Fibroblast of skin of scalp (primary cell): ENCODE measurements at regions not wholly inside any gene's neighbourhood (a gene's known extent, or its start where the extent isn't known, plus 50 kb on each side); places are given as distances from the start of the nearest gene placed in this dataset.

ENCODE experiments used
- DNase-seq: peaks from one replicate; pipeline ENCODE4 v3.0.0-alpha.2; 2013

DNA sequence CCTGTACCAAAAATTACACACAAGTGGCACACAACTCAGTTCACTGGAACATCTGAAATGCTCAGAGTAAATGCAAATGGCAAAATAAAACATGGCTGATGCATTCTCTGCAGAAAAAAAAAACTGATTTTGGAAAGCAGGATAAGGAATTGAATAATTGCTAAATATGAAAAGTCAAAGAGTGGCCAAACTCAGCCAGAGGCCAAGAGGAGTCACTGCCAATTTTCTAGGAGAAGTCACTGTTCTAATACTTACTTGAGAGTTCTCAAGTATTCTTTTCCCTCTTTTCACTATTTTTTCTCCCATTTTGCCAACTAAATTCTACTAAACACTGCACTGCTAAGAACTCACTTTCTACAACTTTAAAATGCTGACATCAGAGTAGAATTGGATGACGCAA lies 1018.6 kb downstream of the TUSC7 start:
- DNase-seq = no peak

DNA sequence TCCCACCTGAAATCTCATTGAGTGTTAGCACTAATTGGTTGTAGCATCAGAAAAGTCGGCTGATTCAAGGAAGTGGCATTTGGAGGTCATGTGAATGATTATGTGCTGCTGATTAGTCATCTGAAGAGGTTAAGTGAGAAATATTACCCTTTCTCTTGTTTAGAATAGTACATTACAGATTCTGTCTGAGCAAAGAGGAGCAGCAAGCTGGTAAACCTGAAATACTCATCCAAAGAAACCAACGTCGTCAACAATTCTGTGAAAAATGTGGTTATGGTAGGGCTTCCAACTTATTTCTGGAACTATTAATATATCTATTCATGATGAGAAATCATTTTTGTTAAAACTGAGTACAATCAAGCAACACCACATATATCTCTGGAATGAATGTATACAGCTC lies 1024.9 kb downstream of the TUSC7 start:
- DNase-seq = peak; percentile 79

DNA sequence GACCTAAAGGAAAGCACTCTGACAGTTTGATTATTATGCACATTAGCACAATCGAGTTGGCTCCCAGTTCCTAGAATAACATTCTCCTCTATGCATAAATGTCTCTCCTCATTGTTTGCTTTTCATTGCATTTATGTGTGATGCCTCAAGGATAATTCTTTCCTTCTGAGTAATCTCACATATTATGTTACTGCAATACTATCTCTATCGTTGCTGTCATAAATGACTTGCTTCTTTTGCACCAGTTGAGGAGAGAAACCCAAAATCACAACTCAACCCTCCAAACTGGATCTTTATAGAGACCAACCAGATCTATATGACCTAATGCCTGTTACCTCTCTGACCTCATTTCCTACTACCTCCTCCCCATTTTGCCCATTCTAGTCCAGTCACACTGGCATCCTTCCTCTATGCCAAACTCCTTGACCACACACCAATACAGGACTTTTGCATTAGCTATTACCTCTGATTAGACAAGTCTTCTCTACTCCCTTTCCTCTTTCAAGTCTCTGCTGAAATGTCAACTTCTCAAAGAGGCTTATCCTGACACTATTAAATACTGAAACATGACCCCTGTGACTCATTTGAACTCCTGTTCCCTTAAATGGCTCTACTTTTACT lies 1026.0 kb downstream of the TUSC7 start:
- DNase-seq = peak; percentile 87

DNA sequence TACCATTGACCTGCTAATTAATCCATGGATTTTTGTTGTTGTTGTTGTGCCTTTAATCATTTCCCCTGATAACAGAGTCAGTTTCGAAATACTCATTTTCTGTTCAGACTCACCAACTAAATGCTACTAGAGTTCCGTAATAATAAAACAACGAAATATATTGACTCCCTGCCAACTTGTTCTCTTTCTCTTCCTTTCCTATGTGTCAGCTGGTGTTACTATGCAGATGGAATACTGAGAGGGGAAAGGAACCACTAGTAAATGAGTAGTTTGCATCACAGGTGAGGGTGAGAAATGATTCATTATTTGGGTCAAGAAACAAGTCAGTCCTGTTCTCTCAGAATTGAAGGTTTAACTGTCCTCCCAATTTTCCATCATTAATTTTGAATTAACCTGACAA lies 1027.3 kb downstream of the TUSC7 start:
- no peak for DNase-seq

DNA sequence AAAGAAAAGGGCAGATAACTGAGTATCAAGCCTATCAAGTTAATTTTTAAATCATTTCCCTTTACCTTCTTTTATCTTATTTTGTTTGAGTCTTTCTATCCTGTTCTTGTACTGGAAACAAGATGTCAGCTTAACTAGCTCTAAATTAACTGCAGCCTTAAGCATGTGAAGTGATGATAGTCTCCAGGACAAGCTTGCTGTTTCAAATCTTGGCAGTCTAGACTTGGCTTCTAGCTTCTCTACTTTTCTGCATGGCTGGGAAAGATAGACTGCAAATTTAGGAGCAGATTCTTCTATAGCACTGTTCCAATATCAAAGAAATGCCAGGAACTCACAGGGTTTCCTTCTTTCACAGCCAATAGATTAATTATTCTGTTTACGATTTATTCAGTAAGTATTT lies 1034.4 kb downstream of the TUSC7 start:
- DNase-seq = no peak

DNA sequence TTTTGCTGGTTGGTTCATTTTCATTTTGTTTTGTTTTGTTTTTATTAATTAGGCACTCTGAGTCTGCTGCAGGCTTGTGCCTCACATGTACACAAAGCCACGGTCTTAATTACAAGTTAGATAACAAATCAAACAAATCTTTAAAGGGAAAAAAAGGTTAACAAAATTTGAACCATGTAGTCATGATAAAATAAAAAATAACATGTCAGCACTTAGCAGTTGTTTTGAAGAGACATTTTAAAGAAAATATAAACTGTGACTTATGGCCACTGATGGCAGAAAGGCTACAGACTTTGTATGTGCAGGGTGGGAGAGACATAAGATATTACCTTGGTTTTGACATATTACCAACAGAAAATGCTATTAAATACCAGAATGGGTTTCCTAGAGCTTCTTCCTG lies 1035.4 kb downstream of the TUSC7 start:
- no peak for DNase-seq

DNA sequence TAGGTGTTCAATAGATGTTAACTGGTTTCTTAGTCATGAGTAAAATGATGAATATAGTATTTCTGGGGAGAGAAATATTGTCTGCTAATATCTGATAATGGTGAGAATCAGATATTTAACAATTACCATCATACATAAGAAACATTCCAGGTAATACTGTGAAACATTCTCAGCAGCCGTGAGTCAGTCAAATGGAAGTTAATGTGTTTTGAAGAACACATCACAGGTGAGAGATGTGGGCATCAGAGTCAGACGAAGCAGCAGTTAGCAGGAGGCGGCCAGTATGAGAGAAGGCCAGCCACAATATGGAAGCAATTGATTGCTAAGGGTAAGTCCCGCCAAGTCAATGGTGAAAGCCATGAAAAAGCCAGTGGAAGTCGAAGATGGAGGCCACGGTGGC lies 1035.9 kb downstream of the TUSC7 start:
- no peak for DNase-seq

DNA sequence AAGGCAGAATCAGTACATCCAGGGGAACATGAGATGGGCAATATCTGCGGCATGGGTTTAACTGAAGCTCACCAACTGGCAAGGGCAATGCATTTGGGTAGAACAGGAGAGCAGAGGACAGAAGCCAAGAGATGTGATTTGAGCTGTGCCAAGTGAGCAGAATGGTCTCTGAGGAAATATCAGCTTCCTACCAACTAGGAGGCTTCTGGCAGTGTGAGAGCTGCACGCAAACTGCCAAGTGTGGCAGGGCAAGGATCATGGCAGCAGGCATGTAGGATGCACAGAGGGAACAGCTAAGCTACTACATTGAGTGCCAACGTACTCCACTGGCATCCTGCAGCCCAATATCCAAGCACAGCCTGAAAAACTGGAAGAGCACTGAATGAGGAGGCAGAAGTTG lies 1036.5 kb downstream of the TUSC7 start:
- DNase-seq = no peak

DNA sequence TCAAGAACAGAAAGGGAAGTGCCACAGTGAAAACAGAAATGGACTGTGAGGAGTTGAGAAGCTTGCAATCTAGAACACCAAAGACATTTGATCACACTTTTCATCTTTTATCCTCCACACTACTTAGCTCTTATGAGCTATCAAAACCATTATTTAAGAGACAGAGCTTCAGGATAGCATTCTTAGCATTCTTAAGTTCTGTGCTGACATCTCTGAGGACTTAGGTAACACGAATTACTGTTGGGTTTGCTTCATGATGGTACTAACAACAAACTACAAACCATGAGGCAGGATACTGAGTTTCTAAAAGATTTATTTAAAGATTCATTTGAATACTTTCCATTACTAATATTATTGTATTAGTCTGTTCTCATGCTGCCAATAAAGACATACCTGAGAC lies 1038.6 kb downstream of the TUSC7 start:
- no peak for DNase-seq

DNA sequence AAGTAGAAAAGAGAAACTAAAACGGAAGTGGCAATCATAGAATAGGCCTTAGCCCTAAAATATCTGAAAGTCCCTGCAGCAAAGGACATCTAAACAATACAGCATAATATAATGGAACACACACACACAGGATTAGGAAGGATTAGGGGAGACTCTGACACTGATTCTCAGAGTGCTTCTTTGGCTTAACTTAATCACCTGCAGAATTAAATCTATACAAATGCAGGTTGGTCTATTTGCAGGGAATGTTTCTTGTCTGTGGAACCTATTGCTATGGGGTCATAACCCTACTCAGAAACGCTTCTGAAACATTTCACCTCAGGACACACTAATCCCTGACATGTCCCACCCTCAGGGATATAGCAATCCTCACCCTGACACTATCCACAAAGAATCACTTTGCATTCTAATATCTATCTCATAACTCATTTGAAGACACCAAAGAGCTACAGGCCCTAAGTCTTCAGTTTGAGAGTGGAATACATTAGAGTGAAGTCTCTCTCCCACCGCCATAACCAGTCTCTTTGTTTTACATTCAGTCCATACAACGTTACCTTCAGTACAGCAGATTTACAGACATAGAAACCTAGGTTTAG lies 1041.2 kb downstream of the TUSC7 start:
- DNase-seq = no peak

DNA sequence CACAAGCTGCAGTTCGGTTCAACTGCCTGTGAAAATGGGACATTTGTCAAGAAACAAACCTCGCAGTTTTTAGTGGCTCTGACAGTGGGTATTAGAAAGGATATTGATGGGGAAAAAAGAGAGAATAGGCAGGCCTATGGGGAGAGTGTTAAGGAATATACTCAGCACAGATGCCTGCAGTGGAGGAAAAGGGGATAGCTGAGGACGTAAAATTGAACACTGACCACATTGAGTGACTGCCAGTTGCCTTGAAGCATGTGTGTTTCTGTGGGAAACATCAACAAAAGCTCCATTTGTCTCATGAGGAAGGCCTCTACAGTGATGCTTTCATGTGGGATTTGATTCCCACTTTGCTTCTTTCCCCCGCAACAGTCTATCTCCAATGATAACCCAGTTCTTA lies 1042.1 kb downstream of the TUSC7 start:
- DNase-seq = no peak

DNA sequence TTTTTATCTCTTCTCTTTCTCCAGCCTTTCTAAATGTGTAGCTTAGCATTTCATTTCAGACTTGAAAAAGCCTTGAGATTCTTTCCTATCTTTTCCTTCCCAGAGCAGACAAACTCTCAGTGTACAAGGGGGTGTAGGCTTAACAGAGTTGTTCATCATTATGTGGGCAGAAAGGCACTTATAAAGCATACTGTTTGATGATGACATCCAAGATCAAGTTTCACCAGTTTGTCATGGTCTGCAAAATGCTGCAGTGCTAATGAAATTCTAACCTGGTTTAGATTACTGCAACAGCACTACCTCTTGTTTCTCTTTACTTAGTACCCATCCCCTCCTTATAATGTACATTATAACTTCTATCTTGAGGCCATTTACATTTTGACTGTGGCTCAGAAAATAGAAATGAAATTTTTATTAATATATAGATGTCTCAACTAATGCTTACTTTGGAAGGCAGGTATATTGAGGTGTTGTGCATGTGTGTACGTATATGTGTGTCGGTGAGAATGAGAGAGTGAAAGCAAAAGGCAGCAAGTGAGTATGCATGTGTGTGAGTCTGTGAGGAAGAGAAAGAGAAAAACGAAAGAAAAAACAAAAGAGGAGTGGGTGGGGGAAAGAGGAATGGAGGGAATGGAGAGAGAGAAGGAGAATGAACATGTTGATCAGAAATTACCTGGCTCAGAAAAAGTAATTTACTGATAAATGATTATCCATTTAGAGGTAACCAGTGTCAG lies 1043.6 kb downstream of the TUSC7 start:
- peak; percentile 64 for DNase-seq

DNA sequence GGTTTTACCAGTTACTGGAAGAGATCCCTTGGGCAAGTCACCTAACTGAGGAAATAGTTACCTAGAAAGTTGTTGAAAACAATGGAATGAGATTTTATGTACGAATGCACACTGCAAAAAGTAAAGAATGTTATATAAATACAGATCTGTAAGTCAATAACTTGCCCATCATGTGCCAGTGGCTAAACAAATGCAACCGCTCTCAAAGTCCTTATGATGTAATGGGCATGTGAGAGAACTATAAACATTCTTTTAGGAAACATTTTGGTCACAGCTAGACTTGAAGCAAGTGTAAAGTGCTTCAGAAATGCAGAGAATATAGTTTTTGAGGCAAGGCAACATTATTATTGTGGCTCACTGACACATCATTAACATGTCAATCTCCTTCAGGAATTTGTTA lies 1044.5 kb downstream of the TUSC7 start:
- DNase-seq = no peak

DNA sequence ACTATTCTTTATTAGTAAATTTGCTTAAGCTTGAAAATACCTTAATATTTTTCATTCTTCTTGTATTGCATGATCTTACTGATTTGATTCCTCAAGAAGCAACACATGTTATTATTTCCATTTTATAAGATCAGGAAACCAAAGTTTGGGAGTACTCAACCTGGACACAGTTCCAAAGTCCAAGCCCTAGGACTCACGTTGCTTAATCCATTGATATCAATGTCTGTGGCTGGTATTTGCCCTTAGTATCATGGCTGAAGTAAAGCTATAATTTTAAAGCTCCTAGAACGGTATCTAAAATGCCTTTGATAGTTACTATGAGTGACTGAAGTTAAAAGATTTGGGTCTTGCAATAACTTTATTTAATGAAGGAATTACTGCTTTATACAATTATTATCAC lies 1045.3 kb downstream of the TUSC7 start:
- DNase-seq = no peak

DNA sequence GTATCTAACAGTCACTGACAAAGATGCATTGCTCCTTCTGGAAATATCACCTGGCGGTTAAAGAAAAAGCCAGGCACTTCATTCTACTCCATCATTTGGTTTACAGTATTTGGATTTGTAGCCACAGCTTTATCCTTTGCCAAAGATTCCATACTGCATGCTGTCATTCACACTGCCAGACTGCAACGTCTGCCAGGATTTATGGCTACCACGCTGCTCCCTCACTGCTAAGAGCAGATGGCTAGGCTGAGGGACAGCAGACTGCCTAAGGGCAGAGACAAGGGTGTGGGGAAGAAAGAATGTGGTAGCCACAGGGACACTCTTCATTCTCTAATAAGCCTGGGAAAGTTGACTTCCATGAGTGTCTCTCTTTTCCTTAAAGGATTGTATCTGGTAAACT lies 1047.0 kb downstream of the TUSC7 start:
- peak; percentile 39 for DNase-seq

DNA sequence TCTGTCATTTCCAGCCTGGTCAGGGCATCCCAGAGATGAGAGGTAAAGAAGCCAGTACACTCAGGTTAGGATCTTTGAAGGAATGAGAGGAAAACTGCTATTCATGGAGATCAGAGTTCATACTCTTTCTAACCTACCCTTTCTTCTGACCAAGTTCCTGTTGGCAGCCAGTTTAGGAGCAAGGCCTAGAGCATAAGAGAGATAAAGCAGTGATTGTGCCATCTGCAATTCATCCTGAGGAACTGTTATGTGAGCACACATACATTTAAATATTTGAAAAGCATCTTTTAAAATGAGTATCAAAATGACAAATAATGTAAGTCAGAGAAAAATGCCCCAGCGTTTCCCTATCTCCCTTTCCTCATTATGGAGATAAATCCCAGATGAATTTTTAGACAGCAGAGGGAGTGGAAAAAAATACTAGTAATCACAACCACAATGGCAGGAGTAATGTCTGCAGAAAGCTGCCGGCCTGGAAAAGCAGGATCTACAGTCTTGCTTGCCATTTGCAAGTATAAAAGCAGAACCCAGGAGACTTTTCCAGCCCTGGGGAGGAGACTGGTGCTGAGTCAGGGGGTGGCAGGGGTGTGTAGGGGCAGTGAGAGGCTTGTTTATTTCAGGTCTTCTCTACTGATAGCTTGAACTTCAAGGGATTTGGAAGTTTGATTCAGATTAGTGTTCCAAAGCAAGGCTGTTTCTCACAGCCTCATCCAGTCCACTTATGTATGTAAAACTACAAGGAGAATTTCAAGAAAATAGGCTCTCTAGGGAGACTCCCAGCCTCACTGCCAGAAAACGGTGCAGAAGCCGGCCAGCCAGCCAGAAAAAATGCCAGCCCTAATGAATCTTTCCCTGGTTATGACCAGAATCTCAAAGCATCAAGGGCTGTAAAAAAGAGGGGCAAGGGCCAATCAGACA lies 1052.4 kb downstream of the TUSC7 start:
- no peak for DNase-seq

DNA sequence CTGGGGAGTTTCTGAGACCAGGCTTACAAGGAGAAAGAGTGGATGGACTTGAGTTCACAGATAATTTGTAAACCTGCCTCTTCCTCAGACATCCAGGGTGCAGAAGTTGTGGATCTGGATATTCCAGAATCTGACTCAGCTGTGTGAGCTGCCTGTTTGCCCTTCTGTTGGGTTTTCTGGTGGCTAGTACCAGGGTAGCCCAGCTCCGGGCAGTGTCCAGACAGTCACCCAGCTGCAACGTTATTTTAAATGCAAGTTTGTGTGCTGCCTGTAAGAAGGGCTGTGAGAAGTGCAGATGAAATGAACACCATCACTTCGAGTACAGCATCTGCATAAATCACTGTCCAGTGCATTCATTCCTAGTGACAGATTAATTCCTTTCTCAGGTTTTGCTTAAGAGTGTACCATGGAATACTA lies 1053.0 kb downstream of the TUSC7 start:
- no peak for DNase-seq

DNA sequence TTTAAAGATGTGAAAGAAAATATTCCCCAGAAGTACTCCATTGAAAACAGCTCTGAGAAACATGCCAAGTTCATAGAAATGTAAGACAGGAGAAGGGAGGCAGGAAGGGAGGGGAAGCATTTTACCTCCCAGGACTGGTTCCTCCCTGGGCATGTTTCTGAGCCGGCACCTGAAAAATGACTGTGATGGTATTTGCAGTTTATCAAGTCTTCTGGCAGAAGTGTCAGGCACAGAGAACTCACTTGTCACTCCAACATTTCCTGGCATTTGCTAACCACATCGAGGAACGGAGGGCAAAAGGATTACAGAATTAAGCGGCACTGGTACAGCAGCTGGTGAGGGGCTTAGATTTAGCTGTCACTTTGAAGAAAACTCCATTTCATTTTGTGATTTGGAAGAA lies 1054.0 kb downstream of the TUSC7 start:
- no peak for DNase-seq

DNA sequence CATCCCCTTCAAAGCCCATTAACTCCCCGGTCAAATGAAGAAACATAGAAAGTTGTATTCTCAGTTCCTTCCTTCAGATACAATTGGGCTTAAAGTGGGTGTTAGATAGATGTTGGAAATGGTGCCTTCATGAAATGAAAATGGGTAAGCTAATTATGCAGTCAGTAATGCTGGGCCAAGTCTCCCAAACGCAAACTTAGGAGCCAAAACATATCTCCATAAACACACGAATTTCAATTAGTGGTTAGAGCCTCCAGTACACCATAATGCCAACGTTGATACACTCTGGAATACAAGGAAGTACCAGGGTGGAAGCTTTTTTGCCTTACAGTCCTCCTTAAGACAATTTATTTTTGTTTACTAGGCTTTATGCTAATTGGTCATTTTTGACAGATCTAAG lies 1059.0 kb downstream of the TUSC7 start:
- no peak for DNase-seq

DNA sequence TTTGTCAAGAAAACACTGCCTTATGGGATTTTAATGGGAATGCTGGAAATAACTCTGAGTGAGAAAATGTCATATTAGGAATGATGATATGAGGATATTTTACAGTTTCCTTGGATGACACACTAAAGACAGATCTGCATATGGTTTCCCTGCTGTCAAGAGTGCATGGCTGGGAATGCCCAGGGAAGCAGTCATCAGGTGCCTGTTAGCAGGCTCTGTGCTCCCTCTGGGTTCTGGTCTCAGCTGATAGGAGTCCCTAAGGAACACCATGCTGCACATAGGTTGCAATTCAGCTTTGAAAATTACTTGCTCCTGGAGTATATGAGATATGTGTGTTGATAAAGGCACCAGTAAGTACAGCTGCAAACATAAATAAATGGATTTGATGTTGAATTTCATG lies 1064.6 kb downstream of the TUSC7 start:
- DNase-seq = no peak

DNA sequence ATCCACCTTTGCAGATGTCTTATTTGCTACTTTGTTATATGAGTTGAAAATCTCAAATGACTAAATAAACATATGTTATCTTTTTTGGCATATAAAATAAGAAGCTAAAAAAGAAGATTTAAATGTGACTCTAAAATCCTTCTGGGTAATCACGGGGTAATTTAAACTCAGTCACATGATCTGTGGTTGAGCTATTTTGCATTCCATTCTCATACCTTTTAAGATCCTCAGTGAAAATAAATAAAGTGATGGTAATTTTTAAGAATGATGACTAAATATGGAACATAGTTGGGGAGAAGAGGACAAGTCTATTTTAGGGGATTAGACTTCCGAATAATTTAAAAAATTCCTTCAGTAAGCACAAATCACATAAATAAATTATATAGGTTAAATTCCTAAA lies 1076.8 kb downstream of the TUSC7 start:
- peak; percentile 54 for DNase-seq

DNA sequence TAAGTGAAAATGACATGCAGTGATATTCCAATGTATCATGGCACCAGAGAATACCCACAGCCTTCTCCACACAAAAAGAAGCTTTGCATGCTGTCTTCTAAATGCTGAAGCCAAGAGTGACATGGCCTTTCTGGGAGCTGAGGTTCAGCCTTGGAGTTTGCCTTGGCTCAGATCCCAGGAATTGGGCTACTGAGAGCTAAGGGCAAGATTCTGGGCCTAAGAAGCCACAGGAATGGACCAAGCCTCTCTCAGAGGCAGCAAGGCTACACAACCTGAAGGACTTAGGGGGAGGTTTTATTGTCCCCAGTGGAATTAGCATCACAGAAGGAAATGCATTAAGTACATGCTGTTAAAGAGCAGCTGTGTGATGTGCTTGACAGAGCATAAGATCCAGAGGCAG lies 1078.5 kb downstream of the TUSC7 start:
- peak; percentile 97 for DNase-seq

DNA sequence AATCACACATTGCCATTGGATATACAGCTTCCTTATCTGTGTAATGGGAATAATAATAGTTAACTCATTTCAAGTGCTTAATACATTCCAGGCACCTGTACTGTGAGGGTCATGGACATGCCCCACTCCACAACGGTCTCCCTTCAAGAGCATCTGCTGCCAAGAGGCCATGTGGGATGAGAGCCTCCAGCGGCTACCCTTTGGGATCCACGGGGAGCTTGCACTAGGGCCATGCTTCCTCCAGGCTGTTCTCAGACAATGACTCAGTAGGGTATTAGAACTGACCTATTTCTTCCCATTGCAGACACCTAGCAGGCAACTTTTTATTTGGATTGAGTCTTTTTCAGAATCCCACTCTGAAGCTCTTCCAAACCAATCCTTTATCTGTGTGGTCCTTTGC lies 1078.9 kb downstream of the TUSC7 start:
- DNase-seq = no peak
